ENCODE measurements at regions not wholly inside any gene's neighbourhood (a gene's known extent, or its start where the extent isn't known, plus 50 kb on each side); places are given as distances from the start of the nearest gene placed in this dataset.

- no peak for ATAC-seq
- intact Hi-C loops (cut with DNase I, micrococcal nuclease), result no loop called here
These were observed 225.4 kb upstream of the LHX5 start for GRCh38 chr12:113697104-113697503.

GRCh38 chr12:113693693-113694092 is 222.0 kb upstream of the LHX5 start:
- no peak for ATAC-seq

More at GRCh38 chr12:113697104-113697503, 225.4 kb upstream of the LHX5 start:
- DNase-seq, result no peak

GRCh38 chr12:113689047-113689610 is 217.5 kb upstream of the LHX5 start:
- ATAC-seq (no peak), DNase-seq (no peak)
- intact Hi-C loops (cut with DNase I, micrococcal nuclease), result no loop called here

More at GRCh38 chr12:113693693-113694092, 222.0 kb upstream of the LHX5 start:
- intact Hi-C loops (cut with DNase I, micrococcal nuclease), result no loop called here
- DNase-seq, result no peak

GRCh38 chr12:113688313-113688712 is 216.6 kb upstream of the LHX5 start:
- intact Hi-C loops (cut with DNase I, micrococcal nuclease), result no loop called here
- no peak for ATAC-seq
- no peak for DNase-seq

- DNase-seq (no peak), ATAC-seq (no peak)
- intact Hi-C loops (cut with DNase I, micrococcal nuclease), result no loop called here
These were observed 213.5 kb upstream of the LHX5 start for GRCh38 chr12:113684908-113685782.

GRCh38 chr12:113684053-113684907 is 212.6 kb upstream of the LHX5 start:
- no peak for ATAC-seq
- intact Hi-C loops (cut with DNase I, micrococcal nuclease), result no loop called here
- no peak for DNase-seq

GRCh38 chr12:113683574-113683973 is 211.9 kb upstream of the LHX5 start:
- intact Hi-C loops (cut with DNase I, micrococcal nuclease), result no loop called here
- ATAC-seq (no peak), DNase-seq (no peak)

- ATAC-seq (no peak), DNase-seq (no peak)
- intact Hi-C loops (cut with DNase I, micrococcal nuclease), result no loop called here
These were observed 209.2 kb upstream of the LHX5 start for GRCh38 chr12:113680868-113681267.

- intact Hi-C loops (cut with DNase I, micrococcal nuclease), result no loop called here
- DNase-seq (no peak), ATAC-seq (no peak)
These were observed 206.8 kb upstream of the LHX5 start for GRCh38 chr12:113678223-113679119.

- ATAC-seq (no peak), DNase-seq (no peak)
- intact Hi-C loops (cut with DNase I, micrococcal nuclease), result no loop called here
These were observed 204.9 kb upstream of the LHX5 start for GRCh38 chr12:113676547-113676946.

- intact Hi-C loops (cut with DNase I, micrococcal nuclease), result no loop called here
- ATAC-seq (no peak), DNase-seq (no peak)
These were observed 204.4 kb upstream of the LHX5 start for GRCh38 chr12:113676117-113676516.

GRCh38 chr12:113674996-113675395 is 203.3 kb upstream of the LHX5 start:
- DNase-seq, result no peak
- no peak for ATAC-seq
- intact Hi-C loops (cut with DNase I, micrococcal nuclease), result no loop called here

GRCh38 chr12:113674302-113674701 is 202.6 kb upstream of the LHX5 start:
- intact Hi-C loops (cut with DNase I, micrococcal nuclease), result no loop called here
- ATAC-seq, result no peak
- DNase-seq, result no peak

GRCh38 chr12:113673458-113674238 is 202.0 kb upstream of the LHX5 start:
- no peak for DNase-seq
- no peak for ATAC-seq
- intact Hi-C loops (cut with DNase I, micrococcal nuclease), result no loop called here

- intact Hi-C loops (cut with DNase I, micrococcal nuclease), result no loop called here
- ATAC-seq, result no peak
- no peak for DNase-seq
These were observed 199.1 kb upstream of the LHX5 start for GRCh38 chr12:113670742-113671141.

GRCh38 chr12:113667676-113668356 is 196.1 kb upstream of the LHX5 start:
- ATAC-seq (no peak), DNase-seq (no peak)
- intact Hi-C loops (cut with DNase I, micrococcal nuclease), result no loop called here

GRCh38 chr12:113667095-113667494 is 195.4 kb upstream of the LHX5 start:
- DNase-seq (no peak), ATAC-seq (no peak)
- intact Hi-C loops (cut with DNase I, micrococcal nuclease), result no loop called here
